ENCODE measurements at regions not wholly inside any gene's neighbourhood (a gene's known extent, or its start where the extent isn't known, plus 50 kb on each side); places are given as distances from the start of the nearest gene placed in this dataset.

DNA sequence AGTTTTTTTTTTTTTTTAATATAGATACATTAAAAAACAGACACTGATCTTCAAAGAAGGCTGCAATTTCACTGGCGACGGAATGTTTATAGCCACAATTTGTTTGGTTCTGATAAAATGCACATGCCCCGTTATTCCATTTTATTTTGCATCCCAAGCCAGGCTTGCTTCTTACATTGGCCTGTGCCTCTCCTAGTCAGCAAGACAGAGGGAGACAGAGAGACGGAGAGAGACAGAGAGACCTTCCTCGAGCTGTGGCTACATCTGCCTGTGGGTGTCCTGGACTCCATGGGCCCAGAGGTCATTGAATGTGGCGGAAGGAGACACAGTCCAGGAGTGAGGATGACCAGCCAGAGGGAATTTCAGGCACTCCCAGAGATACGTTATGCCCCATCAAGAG, 926.6 kb downstream of the VRK1 start:
- Histone ChIP-seq H2BK5ac (ENCODE audit: low read depth, low read length, poor library complexity, severe bottlenecking) (no peak overlapping the region), H4K20me1 (ENCODE audit: insufficient read depth, low read length) (no peaks in the 10 kb centered on the region), H3K27me3 (ENCODE audit: control insufficient read depth, insufficient read depth, low read length) (no peaks in the 10 kb centered on the region), H2AK9ac (replicated peaks; ENCODE audit: low read depth, low read length, poor library complexity) (no peak overlapping the region), H3K56ac (ENCODE audit: extremely low read depth, insufficient read depth, low read length) (no peak overlapping the region), H4K5ac (ENCODE audit: low read depth, low read length) (no peak overlapping the region), H3K9ac (ENCODE audit: low read depth, low read length) (no peak overlapping the region), H3K4ac (ENCODE audit: low read depth, low read length) (no peak overlapping the region), H4K91ac (ENCODE audit: insufficient read depth, low read depth, low read length) (no peak overlapping the region), H3K14ac (replicated peaks; ENCODE audit: low read depth, low read length) (no peak overlapping the region), H2AFZ (replicated peaks; ENCODE audit: low read length, poor library complexity) (no peak overlapping the region), H3K36me3 (ENCODE audit: control insufficient read depth, insufficient read depth, low read length) (no peaks in the 10 kb centered on the region), H3K79me1 (ENCODE audit: low read depth in 1 of 2, low read length in 2 of 2) (no peaks in the 10 kb centered on the region), H3K9me1 (ENCODE audit: insufficient read depth, low read length) (no peaks in the 10 kb centered on the region), H3K4me1 (ENCODE audit: control insufficient read depth, insufficient read depth, low read length) (no peaks in the 10 kb centered on the region), H3K27ac (ENCODE audit: insufficient read depth, low read length) (no peak overlapping the region), H4K8ac (ENCODE audit: low read depth in 2 of 2, low read length in 2 of 2) (no peak overlapping the region), H3K4me2 (ENCODE audit: low read depth, low read length) (no peak overlapping the region), H2BK15ac (ENCODE audit: low read depth, low read length) (no peak overlapping the region), H3K4me3 (ENCODE audit: insufficient read depth, low read depth, low read length) (no peak overlapping the region), H3K9me3 (ENCODE audit: control insufficient read depth, insufficient read depth, low read length) (peaks cover 31% of the 10 kb centered on the region), H2AK5ac (ENCODE audit: low read depth, low read length) (no peak overlapping the region), H2BK120ac (ENCODE audit: low read depth, low read length) (no peak overlapping the region), H3K18ac (ENCODE audit: low read depth, low read length) (no peak overlapping the region), H3K23ac (ENCODE audit: low read depth, low read length) (no peak overlapping the region), H2BK20ac (ENCODE audit: low read depth, low read length) (no peak overlapping the region)
- ChIA-PET CTCF (no interaction called here), POLR2A (ENCODE audit: unreplicated experiment) (no interaction called here)
- no peak for TF ChIP-seq SMC3 (IDR thresholded peaks at IDR 0.05; ENCODE audit: low read depth, low read length)
- TF ChIP-seq ELK1 (IDR thresholded peaks at IDR 0.05; ENCODE audit: borderline replicate concordance, low read depth, low read length) = no peak
- TF ChIP-seq RFX5 (IDR thresholded peaks at IDR 0.05; ENCODE audit: low read depth, low read length) = no peak
- TF ChIP-seq FOS (IDR thresholded peaks at IDR 0.05; ENCODE audit: low read depth, low read length) = no peak
- no peak for TF ChIP-seq MXI1 (IDR thresholded peaks at IDR 0.05; ENCODE audit: borderline replicate concordance, low read depth, low read length)
- TF ChIP-seq RAD21 (IDR thresholded peaks at IDR 0.05; ENCODE audit: low read length) = no peak
- no peak for TF ChIP-seq BHLHE40 (IDR thresholded peaks at IDR 0.05; ENCODE audit: low read depth, low read length)
- no peak for TF ChIP-seq CEBPB (IDR thresholded peaks at IDR 0.05; ENCODE audit: low read depth, low read length)
- dilution Hi-C loops (cut with HindIII; ENCODE audit: low sequenced_read_pairs, unreplicated experiment) = no loop called here
- no TSS peak for BruUV-seq (replicated peaks)
- intact Hi-C loops (cut with micrococcal nuclease) = no loop called here
- WGBS, 2 experiments (ENCODE audit: extremely low coverage in 2 of 2, insufficient read length in 1 of 2) = no CpG with 5 or more reads among the region's 7 CpGs
- in situ Hi-C loops (cut with MboI; ENCODE audit: low sequenced_read_pairs) = no loop called here
- DNase-seq (no peak), ATAC-seq (ENCODE audit: low read depth) (no peak)

Data from IMR-90 (cell line).